Cerebellar cortex (tissue), 1 donor: ENCODE measurements at regions not wholly inside any gene's neighbourhood (a gene's known extent, or its start where the extent isn't known, plus 50 kb on each side); places are given as distances from the start of the nearest gene placed in this dataset.

Source experiments
- DNase-seq: peaks from one replicate; pipeline ENCODE4 v3.0.0-alpha.2; 2015; ENCODE audit warnings: low spot score

GRCh38 chr5:125283372-125283771 lies 536.9 kb upstream of the ZNF608 start:
- no peak for DNase-seq

DNA sequence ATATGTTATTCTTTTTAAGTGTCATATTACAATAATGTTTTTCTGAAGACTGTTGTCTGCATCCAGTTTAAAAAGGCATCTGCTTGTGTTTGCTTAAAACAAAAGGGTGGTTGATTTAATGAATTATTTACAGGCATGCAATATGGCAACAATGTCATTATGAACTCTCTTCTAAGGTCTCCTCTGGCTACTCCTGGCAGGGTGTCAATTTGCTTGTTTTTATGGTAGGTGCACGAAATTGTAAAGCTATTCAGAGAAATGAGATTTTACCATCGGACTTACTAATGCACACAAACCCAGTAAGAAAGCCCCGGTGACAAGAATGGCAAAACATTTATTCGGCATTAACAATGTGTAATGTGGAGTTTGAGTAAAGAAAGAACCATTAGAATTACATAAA lies 539.8 kb upstream of the ZNF608 start:
- DNase-seq = no peak

DNA sequence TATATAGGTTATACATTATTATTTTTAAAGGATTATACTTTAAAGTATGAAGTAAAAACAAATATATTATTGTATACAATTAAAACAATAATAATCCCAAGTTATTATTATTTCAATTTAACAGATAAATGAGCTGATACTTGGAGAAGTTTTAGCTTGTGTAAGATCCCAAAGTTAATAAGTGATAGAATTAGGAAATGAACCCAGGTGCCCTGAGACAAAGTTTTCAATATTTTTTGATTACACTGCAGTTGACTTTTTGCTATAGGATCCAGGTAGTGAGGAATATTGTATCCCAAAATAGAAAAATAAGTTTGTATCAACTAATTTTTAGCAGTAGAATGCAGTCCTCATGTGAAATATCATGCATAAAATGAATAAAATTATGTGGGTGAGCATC lies 543.2 kb upstream of the ZNF608 start:
- no peak for DNase-seq

DNA sequence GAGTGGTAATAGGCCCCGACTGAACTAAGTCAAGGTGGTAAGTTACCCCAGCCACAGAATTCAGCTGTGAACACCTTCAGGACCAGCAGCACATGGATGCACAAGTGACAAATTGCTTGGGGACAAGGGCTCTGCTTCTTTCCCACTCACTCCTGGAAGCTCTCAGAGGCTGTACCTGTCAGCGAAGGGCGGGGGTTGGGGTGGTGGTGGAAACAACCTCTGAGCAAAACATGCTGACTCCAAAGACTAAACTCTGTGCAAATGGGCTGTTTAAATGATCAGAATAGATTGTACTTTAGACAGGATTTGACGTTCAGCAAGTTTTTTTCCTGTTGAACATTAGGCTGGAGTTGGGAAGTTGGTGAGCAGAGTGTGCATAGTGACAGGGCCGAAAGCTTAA lies 544.5 kb upstream of the ZNF608 start:
- DNase-seq = no peak

GRCh38 chr5:125291447-125291846 lies 545.0 kb upstream of the ZNF608 start:
- DNase-seq = no peak

- DNase-seq = no peak
Observed at GRCh38 chr5:125293223-125293622, 546.8 kb upstream of the ZNF608 start.

DNA sequence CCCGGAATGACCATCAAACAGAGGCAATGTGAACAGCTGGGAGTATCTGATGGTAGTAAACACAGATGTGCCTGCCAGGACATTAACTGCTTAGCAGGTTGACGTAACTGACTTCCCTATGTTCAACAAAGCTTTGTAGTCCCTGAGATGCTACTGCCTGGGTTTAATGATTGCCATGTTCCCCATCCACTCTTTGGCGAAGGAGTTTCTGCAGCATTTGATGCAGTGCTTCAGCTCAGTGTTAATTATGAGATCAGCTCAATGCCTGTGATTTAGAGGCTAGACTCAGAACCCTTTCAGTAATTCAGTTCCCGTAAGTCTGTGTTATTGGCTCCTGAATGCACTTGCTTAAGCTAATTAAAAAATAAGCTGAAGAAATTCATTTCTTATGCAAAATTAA lies 547.3 kb upstream of the ZNF608 start:
- no peak for DNase-seq

- DNase-seq = no peak
Observed at GRCh38 chr5:125294844-125295243, 548.4 kb upstream of the ZNF608 start.

- no peak for DNase-seq
Observed at GRCh38 chr5:125295405-125295872, 549.0 kb upstream of the ZNF608 start.

DNA sequence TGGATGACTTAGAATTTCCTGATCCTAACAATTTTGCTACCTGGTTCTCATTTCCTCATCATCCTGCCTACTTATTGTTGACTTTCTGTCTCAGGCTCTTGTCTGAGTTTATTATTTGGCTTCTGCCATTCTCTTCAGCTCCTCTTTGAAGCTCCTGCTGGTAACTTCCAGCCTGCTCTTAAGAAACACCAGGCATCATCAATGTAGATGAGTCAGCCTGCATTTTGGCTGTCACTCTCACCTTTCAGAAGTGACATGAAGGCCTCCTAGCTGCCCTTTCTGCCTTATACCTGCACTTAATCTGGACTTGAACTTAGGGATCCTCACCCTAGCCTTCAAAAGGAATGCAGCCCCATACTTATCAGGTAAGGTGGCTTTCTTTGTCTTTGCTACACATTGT lies 551.8 kb upstream of the ZNF608 start:
- DNase-seq = no peak

DNA sequence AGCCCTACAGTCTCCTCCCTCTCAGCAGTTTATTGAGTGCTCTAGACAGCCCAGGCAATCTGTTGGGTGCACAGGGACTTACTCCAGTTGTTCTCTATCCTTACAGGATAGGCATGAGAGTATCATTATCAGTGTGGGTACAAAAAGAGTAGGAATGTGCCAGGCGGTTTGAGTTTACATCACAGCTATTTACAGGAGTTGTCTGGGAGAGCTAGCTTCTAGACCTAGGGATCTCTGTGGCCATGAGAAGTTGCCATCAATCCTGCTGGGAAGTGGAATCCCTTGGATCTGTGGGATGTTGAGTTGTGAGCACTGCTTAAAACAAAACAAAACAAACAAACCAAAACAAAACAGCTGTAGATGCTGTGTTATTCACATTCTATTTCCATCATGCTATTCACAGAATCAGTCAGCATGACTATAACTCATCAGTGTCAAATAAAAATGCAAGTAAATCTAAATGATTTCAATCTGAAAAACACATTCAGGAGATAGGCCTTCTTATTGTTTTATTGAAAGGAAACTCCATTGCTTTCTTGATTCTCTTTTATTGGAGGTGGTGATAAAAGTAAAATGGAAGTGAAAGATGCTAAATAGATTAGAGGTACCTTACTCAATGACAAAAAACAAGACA lies 552.4 kb upstream of the ZNF608 start:
- DNase-seq = no peak

DNA sequence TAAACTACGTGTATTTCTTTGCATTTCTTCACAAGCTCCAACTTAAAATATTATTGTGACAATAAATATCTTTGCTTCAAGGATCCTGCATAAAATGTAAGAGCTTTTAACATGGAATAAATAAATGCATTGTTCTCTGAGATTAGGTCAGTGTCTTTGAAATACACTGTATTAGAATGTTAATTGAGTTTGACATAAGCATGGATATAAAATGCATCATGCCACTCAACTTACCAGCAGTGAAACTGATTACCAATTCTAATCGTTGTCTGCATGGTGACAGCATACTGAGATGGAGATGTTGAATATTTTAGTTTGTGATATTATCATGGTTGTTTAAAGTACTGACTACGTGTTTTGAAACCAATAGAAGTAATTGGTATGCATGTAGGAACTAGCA lies 555.3 kb upstream of the ZNF608 start:
- no peak for DNase-seq

GRCh38 chr5:125302577-125302976 lies 556.1 kb upstream of the ZNF608 start:
- no peak for DNase-seq

DNA sequence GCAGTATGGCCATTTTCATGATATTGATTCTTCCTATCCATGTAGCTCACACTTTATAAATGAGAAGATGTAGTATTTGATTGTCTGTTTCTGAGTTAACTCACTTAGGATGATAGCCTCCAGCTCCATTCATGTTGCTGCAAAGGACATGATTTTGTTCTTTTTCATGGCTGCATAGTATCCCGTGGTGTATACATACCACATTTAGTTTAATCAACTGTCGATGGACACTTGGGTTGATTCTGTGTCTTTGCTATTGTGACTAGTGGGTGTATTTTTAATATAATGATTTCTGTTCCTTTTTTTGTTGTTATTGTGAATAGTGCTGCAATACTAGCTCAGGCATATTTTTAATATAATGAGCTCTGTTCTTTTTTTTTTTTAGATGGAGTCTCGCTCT lies 560.3 kb upstream of the ZNF608 start:
- DNase-seq = no peak

DNA sequence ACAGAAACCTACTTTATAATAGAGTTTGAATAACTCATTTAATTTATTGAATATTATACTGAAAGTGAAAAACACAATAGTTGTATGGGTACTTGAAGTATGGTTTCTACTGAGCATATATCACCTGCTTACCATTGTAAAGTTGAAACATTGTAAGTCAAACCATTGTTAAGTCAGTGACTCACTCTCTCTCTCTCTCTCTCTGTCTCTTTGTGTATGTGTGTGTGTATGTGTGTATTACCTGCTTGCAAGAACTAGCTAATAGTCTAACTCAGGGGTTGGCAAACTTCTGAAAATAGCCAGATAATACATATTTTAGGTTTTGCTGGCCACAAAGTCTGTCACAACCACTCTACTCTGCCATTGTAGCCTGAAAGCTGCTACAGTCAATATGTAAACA lies 564.3 kb upstream of the ZNF608 start:
- DNase-seq = no peak

DNA sequence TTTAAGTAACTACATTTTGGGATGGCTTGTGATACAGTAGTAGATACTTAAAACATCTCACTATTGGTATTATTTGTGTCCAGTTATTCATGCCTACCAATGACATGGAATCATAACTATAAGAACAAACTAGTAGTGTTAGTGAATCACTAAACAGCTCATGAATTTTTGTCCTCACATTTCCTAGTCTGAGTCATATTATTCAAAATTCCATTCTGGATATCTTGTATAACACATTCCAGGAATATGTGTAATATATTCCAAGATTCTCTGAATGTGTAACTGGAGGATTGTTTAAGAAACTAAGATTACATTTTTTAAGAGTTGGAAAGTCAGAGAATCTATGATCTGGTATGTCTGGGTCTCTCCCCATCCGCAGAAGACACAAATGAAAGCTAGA lies 565.3 kb upstream of the ZNF608 start:
- no peak for DNase-seq

GRCh38 chr5:125313555-125313954 lies 567.1 kb upstream of the ZNF608 start:
- DNase-seq = no peak

DNA sequence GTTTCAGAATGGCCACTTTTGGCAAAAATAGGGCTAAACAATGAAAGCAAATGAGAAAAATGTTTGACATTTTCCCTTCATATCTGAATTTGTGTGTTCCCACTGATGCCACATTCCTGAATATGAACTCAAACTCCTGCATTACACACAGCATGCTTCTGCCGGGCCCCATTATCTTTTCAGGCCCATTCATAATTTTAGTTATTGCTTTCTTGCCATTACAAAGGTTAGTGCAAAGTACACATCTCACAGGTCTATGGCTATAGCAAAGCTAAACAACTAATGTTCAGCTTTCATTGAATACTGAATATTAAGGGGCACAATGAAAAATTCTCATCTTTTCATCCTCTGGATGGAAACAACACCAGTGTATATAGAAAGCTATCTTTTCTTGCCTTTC lies 568.9 kb upstream of the ZNF608 start:
- no peak for DNase-seq

GRCh38 chr5:125316391-125316790 lies 570.0 kb upstream of the ZNF608 start:
- DNase-seq = no peak

DNA sequence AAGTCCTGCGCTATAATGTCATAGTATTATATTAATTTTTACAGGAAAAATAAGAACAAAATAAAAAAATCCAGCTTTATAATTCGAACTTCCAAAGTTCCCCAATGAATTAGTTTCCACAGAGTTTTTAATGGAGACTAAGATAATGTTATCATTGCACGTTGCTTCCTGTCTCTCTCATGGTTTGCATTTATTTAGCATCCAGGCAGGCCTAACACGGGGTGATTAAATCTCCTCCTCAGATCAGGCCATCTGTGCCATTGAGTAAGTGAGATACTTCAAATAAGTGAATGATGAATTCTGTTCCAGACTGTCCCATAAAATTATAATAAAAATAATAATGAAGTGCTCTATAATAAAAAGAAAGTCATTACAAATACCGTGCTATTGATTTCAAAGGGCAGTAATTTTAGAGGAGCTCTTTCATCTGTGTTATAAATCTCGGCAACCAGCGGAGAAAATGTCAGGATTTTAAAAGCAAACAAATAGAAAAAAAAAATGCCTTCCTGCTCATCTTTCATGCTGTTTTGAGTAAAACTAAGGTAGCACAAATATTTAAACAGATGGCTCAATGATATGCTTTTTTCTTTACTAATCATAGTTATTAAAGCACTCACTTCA lies 570.6 kb upstream of the ZNF608 start:
- no peak for DNase-seq

DNA sequence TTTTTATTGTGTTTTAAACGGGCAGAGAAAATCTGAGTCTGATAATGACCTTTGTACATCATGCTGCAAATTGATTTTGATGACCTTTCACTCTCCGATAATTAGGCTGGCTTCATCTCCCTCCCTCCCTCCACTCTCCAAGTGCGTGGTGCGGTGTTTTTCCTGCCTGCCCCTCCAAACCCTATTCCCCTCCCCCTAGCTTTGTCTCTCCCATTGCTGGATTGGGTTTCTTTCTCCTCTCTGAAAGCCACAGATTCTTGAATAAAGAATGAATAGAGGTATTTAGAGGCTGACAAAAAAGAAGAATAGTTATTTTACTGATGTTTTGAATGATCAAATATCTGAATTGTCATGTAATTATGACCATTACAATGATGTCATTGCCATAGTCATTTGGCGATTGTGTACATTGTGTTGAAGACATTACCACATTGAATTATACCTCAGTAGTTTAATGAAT lies 571.1 kb upstream of the ZNF608 start:
- DNase-seq = no peak

- no peak for DNase-seq
Observed at GRCh38 chr5:125321654-125322053, 575.2 kb upstream of the ZNF608 start.

DNA sequence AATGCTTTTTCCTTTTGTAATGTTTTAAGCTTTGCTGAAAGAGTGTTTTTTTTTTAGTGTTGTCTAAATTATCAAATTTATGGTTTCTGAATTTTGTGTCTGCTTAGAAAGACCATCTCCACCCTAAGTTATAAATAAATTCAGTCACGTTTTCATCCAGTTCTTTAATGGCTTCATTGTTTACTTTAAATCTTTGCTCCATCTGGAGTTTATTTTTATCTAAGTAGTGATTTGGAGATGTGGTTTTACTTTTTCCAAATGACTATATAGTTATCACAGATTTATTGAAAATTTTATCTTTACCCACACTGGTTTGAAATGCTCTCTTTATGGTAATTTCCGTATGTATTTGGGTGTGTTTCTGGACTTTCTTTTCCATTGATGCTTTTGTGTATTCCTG lies 577.2 kb upstream of the ZNF608 start:
- no peak for DNase-seq

DNA sequence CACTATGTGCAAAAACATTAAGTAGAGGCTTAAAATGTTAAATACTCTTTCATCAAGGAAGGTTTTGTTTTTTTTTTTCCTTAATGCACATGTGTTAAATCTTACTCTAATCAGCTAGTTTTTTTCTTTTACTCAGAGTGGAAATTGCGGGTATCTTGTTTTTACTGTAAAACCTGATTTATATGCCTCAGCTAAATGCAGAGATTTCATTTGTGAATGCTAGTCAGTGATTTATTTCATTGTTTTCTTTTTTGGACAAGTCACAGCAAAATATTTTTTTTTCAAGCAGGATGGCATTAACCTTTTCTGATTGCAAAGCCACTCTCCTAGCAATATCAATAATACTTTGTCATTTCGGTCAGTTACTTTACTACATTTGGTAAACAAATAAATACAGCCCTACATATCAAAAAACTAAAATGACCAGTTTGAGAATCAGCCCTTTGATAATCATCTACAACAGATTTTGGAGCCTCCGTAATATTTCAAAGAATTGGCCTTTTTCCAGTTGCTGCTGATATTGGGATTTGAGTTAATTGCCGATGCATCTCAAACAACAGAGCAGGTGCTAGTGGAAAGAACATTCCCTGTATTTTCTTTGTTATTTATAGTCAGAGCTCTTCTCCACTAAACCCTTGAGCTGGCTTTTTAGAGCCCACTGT lies 579.2 kb upstream of the ZNF608 start:
- no peak for DNase-seq
